Upper lobe of left lung (tissue), 4 donors: ENCODE measurements at regions not wholly inside any gene's neighbourhood (a gene's known extent, or its start where the extent isn't known, plus 50 kb on each side); places are given as distances from the start of the nearest gene placed in this dataset.

Experiments used
- CTCF ChIP-seq, 6 experiments: fragments of 450-650 bp in 4 of 6; fragments of 200-600 bp in 2 of 6; sonication (generic) in 2 of 6; IDR thresholded peaks; one replicate each; pipeline ENCODE4 v1.5.1; 2016 to 2019; ENCODE audit warnings: antibody characterized with exemption in 6 of 6
- POLR2A ChIP-seq, 4 donors: fragments of 450-650 bp; IDR thresholded peaks; one replicate each; pipeline ENCODE4 v1.5.1; 2016 to 2017; ENCODE audit warnings: antibody characterized with exemption in 4 of 4, mild to moderate bottlenecking in 2 of 4

DNA sequence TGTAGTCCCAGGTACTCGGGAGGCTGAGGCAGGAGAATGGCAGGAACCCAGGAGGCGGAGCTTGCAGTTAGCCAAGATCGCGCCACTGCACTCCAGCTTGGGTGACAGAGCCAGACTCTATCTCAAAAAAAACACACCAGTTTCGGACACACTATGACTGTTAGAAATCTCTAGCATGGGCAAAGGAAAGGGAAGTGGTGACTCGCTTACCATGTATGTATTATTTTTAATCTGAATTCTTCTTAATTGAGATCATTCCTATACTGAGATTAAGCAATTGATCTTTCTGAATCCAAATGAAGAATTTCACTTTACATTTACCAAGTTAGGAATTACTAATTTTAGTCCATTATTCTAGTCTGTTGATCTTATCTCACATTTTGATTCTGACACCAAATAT, 459.2 kb upstream of the ALCAM start:
- TF ChIP-seq CTCF (IDR thresholded peaks at IDR 0.05), result no peak
- no peak for TF ChIP-seq POLR2A (IDR thresholded peaks at IDR 0.05)
